BE2C (cell line): ENCODE measurements at regions not wholly inside any gene's neighbourhood (a gene's known extent, or its start where the extent isn't known, plus 50 kb on each side); places are given as distances from the start of the nearest gene placed in this dataset.
A peak's percentile ranks its signal among the peaks of the same experiment; 100 is the strongest.
"Not testable (repeated sequence)": the region's sequence is repeated elsewhere in the genome, so short reads cannot be mapped to it uniquely, and the experiment has no call there.

Experiments used
- DNase-seq: peaks from one replicate; pipeline ENCODE4 v3.0.0-alpha.2; 2020
- H3K27me3 ChIP-seq: fragments of 250-450 bp; sonication (Bioruptor Pico); 2 replicates; pipeline ENCODE4 v1.5.1; 2020; ENCODE audit warnings: mild to moderate bottlenecking
- H3K36me3 ChIP-seq: fragments of 250-450 bp; sonication (Bioruptor Pico); 2 replicates; pipeline ENCODE4 v1.5.1; 2020; ENCODE audit warnings: mild to moderate bottlenecking
- H3K4me1 ChIP-seq: fragments of 250-450 bp; sonication (Bioruptor Pico); 2 replicates; pipeline ENCODE4 v1.5.1; 2020
- H3K4me3 ChIP-seq: 2 replicates; pipeline ENCODE4 v1.5.1; 2011; ENCODE audit warnings: low read depth, low read length
- H3K9me3 ChIP-seq: fragments of 250-450 bp; sonication (Bioruptor Pico); 2 replicates; pipeline ENCODE4 v1.5.1; 2020
- CTCF ChIP-seq: IDR thresholded peaks from 2 replicates; pipeline ENCODE4 v1.5.1; 2012; ENCODE audit warnings: mild to moderate bottlenecking, low read depth, low read length

- no peak overlapping the region for H3K4me3 ChIP-seq
- H3K4me1 ChIP-seq, result no peaks in the 10 kb centered on the region
- no peaks in the 10 kb centered on the region for H3K9me3 ChIP-seq
- no peak for TF ChIP-seq CTCF
- DNase-seq, result no peak
- no peaks in the 10 kb centered on the region for H3K36me3 ChIP-seq
- H3K27me3 ChIP-seq, result no peaks in the 10 kb centered on the region
Observed at GRCh38 chr6:86712039-86712438, 225.3 kb upstream of the HTR1E start.

- no peak for TF ChIP-seq CTCF
- no peak overlapping the region for H3K4me3 ChIP-seq
- no peaks in the 10 kb centered on the region for H3K9me3 ChIP-seq
- H3K36me3 ChIP-seq, result no peaks in the 10 kb centered on the region
- H3K27me3 ChIP-seq, result no peaks in the 10 kb centered on the region
- DNase-seq, result no peak
- H3K4me1 ChIP-seq, result no peaks in the 10 kb centered on the region
Observed at GRCh38 chr6:86707545-86708120, 229.7 kb upstream of the HTR1E start.

- no peaks in the 10 kb centered on the region for H3K36me3 ChIP-seq
- peak; percentile 48 for TF ChIP-seq CTCF
- H3K4me1 ChIP-seq, result no peaks in the 10 kb centered on the region
- H3K4me3 ChIP-seq, result no peak overlapping the region
- H3K9me3 ChIP-seq, result no peaks in the 10 kb centered on the region
- DNase-seq, result peak; percentile 43
- H3K27me3 ChIP-seq, result no peaks in the 10 kb centered on the region
Observed at GRCh38 chr6:86706449-86706848, 230.9 kb upstream of the HTR1E start.

- not testable (repeated sequence) for H3K4me1 ChIP-seq, H3K9me3 ChIP-seq, H3K36me3 ChIP-seq, DNase-seq, H3K27me3 ChIP-seq, H3K4me3 ChIP-seq
Observed at GRCh38 chr6:86701228-86701627, 236.1 kb upstream of the HTR1E start.

GRCh38 chr6:86686496-86686895 lies 250.8 kb upstream of the HTR1E start:
- H3K27me3 ChIP-seq, result no peaks in the 10 kb centered on the region
- H3K36me3 ChIP-seq, result no peaks in the 10 kb centered on the region
- peak; percentile 73 for DNase-seq
- TF ChIP-seq CTCF, result no peak
- no peaks in the 10 kb centered on the region for H3K9me3 ChIP-seq
- H3K4me1 ChIP-seq, result peaks cover 26% of the 10 kb centered on the region
- no peak overlapping the region for H3K4me3 ChIP-seq

GRCh38 chr6:86685230-86685797 lies 252.0 kb upstream of the HTR1E start:
- no peak for TF ChIP-seq CTCF
- DNase-seq, result no peak
- Histone ChIP-seq H3K27me3 (no peaks in the 10 kb centered on the region), H3K4me3 (no peak overlapping the region), H3K4me1 (peaks cover 26% of the 10 kb centered on the region), H3K9me3 (no peaks in the 10 kb centered on the region), H3K36me3 (no peaks in the 10 kb centered on the region)
